Cardiac muscle cell (in vitro differentiated cells and primary cell): ENCODE measurements at regions not wholly inside any gene's neighbourhood (a gene's known extent, or its start where the extent isn't known, plus 50 kb on each side); places are given as distances from the start of the nearest gene placed in this dataset.

Experiments
- DNase-seq, 2 donors: peaks; one replicate each; pipeline versions ENCODE4 v3.0.0 to v3.0.0-alpha.2; 2010 to 2017; ENCODE audit warnings: low read depth in 1 of 2, low spot score in 1 of 2
- H3K27ac ChIP-seq: fragments of 200-600 bp; sonication (generic); 2 replicates; pipeline ENCODE4 v1.5.1; 2016
- H3K27me3 ChIP-seq: fragments of 200-600 bp; sonication (generic); 2 replicates; pipeline ENCODE4 v1.6.0; 2016; ENCODE audit warnings: control low read depth
- H3K36me3 ChIP-seq: fragments of 200-600 bp; sonication (generic); 2 replicates; pipeline ENCODE4 v1.5.1; 2016; ENCODE audit warnings: control low read depth
- H3K4me1 ChIP-seq: fragments of 200-600 bp; sonication (generic); 2 replicates; pipeline ENCODE4 v1.8.1; 2017; ENCODE audit warnings: low read depth, mild to moderate bottlenecking, mixed run types
- H3K4me3 ChIP-seq: fragments of 200-600 bp; sonication (generic); 2 replicates; pipeline ENCODE4 v1.5.1; 2016; ENCODE audit warnings: mild to moderate bottlenecking
- H3K9me3 ChIP-seq: fragments of 200-600 bp; sonication (generic); 2 replicates; pipeline ENCODE4 v1.5.1; 2017; ENCODE audit warnings: low read depth, mild to moderate bottlenecking, control low read depth
- TF ChIP-seq, protein P1 (sequence below): IDR thresholded peaks from 2 replicates; pipeline ENCODE4 v1.5.1; 2012; ENCODE audit warnings: low read depth, mild to moderate bottlenecking, low read length

DNA sequence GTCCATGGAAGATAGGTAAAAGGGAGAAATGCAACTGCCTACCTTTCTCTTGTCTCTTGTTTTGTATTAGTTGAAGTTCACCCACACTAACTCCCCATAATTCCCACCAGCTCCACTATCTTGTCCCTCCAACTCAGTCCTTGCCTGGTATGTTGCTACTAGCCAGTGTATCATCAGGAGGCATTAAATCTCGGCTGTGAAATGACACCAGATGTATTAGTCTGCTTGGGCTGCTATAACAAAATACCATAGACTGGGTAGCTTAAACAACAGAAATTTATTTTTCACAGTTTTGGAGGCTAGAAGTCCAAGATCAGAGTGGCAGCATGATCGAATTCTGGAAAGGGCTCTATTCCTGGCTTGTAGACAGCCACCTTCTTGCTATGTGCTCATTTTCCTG, 102.3 kb upstream of the WDR72 start:
- Histone ChIP-seq H3K9me3 (no peaks in the 10 kb centered on the region), H3K4me3 (no peak overlapping the region)

DNA sequence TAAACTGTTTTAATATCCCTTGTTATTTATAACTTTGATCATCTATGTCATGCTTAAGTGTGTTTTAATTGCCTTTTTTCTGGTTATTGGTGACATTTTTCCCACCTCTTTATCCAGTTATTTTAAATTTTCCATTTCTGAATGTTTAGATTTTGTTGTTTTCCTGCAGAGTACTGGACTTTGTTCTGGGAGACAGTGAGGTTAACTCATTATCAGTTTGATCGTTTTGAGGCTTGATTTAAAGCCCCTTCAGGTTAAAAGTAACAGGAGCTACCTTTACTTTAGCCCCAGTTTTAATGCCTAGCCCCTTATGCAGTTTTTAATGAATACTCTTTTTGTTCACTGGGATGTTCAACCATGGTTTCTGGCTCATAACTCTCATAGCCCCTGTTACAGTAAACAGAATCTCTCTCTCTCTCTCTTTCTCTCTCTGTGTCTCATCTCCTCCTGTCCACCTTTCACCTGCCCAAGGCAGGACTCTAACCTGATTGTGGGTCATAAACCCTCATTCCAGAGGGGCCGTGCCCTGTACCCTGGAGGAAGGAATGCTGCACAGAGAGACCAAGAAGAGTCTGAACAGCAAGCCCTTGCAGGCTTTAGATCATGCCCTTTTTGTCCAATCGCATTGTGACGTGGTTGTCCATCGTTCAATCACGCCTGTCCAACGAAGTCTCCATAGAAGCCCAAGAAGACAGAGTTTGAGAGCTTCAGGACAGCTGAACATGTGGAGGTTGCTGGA, 91.8 kb upstream of the WDR72 start:
- H3K4me3 ChIP-seq, result no peak overlapping the region
- H3K27ac ChIP-seq, result no peak overlapping the region
- no peaks in the 10 kb centered on the region for H3K4me1 ChIP-seq
- DNase-seq, result no peak
- TF ChIP-seq, protein P1, sequence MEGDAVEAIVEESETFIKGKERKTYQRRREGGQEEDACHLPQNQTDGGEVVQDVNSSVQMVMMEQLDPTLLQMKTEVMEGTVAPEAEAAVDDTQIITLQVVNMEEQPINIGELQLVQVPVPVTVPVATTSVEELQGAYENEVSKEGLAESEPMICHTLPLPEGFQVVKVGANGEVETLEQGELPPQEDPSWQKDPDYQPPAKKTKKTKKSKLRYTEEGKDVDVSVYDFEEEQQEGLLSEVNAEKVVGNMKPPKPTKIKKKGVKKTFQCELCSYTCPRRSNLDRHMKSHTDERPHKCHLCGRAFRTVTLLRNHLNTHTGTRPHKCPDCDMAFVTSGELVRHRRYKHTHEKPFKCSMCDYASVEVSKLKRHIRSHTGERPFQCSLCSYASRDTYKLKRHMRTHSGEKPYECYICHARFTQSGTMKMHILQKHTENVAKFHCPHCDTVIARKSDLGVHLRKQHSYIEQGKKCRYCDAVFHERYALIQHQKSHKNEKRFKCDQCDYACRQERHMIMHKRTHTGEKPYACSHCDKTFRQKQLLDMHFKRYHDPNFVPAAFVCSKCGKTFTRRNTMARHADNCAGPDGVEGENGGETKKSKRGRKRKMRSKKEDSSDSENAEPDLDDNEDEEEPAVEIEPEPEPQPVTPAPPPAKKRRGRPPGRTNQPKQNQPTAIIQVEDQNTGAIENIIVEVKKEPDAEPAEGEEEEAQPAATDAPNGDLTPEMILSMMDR, result no peak
- no peaks in the 10 kb centered on the region for H3K36me3 ChIP-seq
- H3K9me3 ChIP-seq, result no peaks in the 10 kb centered on the region
- H3K27me3 ChIP-seq, result no peaks in the 10 kb centered on the region

More for the DNA sequence above, 102.3 kb upstream of the WDR72 start:
- Histone ChIP-seq H3K27me3 (no peaks in the 10 kb centered on the region), H3K4me1 (no peaks in the 10 kb centered on the region), H3K27ac (no peak overlapping the region), H3K36me3 (no peaks in the 10 kb centered on the region)
- no peak for DNase-seq
- TF ChIP-seq, protein P1, result no peak

DNA sequence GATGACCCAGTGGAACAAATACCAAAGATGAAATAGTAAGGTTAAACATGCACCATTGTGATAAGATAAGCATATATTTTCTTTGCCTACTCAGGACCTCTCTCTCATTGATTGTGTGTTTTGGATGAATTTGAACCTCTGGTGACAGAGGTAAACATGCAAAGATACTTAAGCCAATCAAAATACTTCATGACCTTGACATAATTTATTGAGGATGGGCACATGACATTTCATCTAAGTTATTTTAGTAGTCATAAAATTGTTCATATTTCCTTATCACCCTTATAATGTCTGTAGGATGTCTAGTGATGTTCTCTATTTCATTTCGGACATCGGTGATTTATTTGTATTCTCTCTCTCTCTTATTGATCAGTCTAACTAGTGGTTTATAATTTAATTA, 88.3 kb upstream of the WDR72 start:
- TF ChIP-seq, protein P1, result no peak
- no peaks in the 10 kb centered on the region for H3K36me3 ChIP-seq
- H3K9me3 ChIP-seq, result no peaks in the 10 kb centered on the region
- no peaks in the 10 kb centered on the region for H3K27me3 ChIP-seq
- H3K4me3 ChIP-seq, result no peak overlapping the region
- DNase-seq, result no peak
- H3K27ac ChIP-seq, result no peak overlapping the region
- no peaks in the 10 kb centered on the region for H3K4me1 ChIP-seq

DNA sequence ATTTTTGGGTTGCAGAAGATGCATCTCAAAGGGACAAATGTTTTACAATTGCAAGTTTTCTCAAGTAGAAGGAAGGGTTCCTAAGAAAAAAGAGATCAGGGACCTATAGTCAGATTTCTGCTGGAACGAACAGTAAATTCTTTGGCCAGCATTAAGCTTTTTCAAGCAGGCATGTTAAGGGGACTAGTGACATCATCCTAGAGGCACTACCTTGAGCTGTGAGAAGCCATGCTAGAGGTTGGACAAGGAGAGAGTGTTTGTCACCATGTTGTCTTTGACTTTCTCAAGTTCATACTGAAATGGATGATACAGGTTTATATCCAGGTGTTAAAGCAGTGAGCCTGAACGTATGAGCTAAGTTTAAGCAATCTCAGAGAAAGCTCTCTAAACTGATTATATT, 85.2 kb upstream of the WDR72 start:
- H3K9me3 ChIP-seq, result no peaks in the 10 kb centered on the region
- no peaks in the 10 kb centered on the region for H3K4me1 ChIP-seq
- TF ChIP-seq, protein P1, result no peak
- DNase-seq, result no peak
- no peak overlapping the region for H3K4me3 ChIP-seq
- no peak overlapping the region for H3K27ac ChIP-seq
- no peaks in the 10 kb centered on the region for H3K36me3 ChIP-seq
- H3K27me3 ChIP-seq, result no peaks in the 10 kb centered on the region

DNA sequence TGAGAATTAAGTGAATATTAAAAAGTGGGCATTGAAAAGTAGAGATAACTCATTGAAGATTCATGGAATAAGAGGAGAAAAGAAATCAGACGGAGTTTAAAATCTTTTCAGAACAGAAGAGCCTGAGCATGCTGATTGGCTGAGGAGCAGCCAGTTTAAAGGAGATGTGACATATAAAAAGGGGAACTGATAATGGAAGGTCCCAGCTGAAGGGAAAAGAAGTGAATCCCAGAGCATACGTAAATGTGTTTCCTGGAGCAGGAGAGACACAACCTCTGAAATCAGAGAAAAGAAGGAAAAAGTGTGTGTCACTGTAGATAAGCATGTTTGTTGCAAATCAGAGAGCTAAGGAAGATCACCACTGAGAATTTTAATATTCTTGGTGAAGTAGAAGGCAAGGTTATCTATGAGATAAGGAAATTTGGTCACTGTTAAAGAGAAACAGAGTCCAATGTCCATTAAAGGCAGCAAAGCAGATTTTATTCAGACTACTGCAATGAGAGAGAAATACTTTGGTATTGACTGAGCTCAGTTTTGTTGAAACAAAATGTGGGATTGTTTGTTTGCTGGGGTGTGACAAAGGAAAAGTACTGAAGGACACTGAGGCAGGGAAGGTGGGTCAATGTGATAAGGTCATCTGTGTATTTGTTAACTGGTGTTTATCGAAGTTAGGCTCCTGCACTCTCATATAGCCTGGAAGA, 84.6 kb upstream of the WDR72 start:
- DNase-seq, result no peak
- no peaks in the 10 kb centered on the region for H3K4me1 ChIP-seq
- no peaks in the 10 kb centered on the region for H3K9me3 ChIP-seq
- TF ChIP-seq, protein P1, result no peak
- H3K4me3 ChIP-seq, result no peak overlapping the region
- no peak overlapping the region for H3K27ac ChIP-seq
- no peaks in the 10 kb centered on the region for H3K27me3 ChIP-seq
- H3K36me3 ChIP-seq, result no peaks in the 10 kb centered on the region
